HL-60 (cell line): ENCODE measurements at regions not wholly inside any gene's neighbourhood (a gene's known extent, or its start where the extent isn't known, plus 50 kb on each side); places are given as distances from the start of the nearest gene placed in this dataset.

ENCODE experiments used
- DNase-seq, 2 experiments: peaks; one replicate each; pipeline ENCODE4 v3.0.0-alpha.2; 2010 to 2020; ENCODE audit warnings: low read depth in 1 of 2, low spot score in 1 of 2
- H3K27ac ChIP-seq: fragments of 250-450 bp; sonication (Bioruptor Pico); replicated peaks from 2 replicates; pipeline ENCODE4 v1.5.1; 2020; ENCODE audit warnings: mild to moderate bottlenecking, moderate library complexity
- H3K27me3 ChIP-seq: fragments of 250-450 bp; sonication (Bioruptor Pico); 2 replicates; pipeline ENCODE4 v1.5.1; 2021; ENCODE audit warnings: mild to moderate bottlenecking, moderate library complexity; ENCODE audit not compliant: insufficient read depth, poor library complexity, severe bottlenecking
- H3K4me3 ChIP-seq: replicated peaks from 2 replicates; pipeline ENCODE4 v1.5.1; 2011; ENCODE audit warnings: mild to moderate bottlenecking, control low read depth, low read length; ENCODE audit not compliant: insufficient read depth
- CTCF ChIP-seq: IDR thresholded peaks from one replicate; pipeline ENCODE4 v1.5.1; 2011; ENCODE audit warnings: low read length, control low read depth, inconsistent platforms; ENCODE audit not compliant: insufficient read depth
- GABPA ChIP-seq: IDR thresholded peaks from 2 replicates; pipeline ENCODE4 v1.6.1; 2012; ENCODE audit warnings: low read depth
- POLR2AphosphoS5 ChIP-seq: IDR thresholded peaks from 2 replicates; pipeline ENCODE4 v1.6.1; 2012; ENCODE audit warnings: low read depth
- REST ChIP-seq: IDR thresholded peaks from 2 replicates; pipeline ENCODE4 v1.6.1; 2012; ENCODE audit warnings: low read depth; ENCODE audit not compliant: insufficient replicate concordance
- SPI1 ChIP-seq: IDR thresholded peaks from 2 replicates; pipeline ENCODE4 v1.6.1; 2012; ENCODE audit warnings: low read depth, mild to moderate bottlenecking, borderline replicate concordance

GRCh38 chr13:73893833-73894232 is 240.4 kb downstream of the KLF12 start:
- Histone ChIP-seq H3K4me3 (no peak overlapping the region), H3K27ac (no peak overlapping the region), H3K27me3 (peaks cover 3% of the 10 kb centered on the region)
- no peak for TF ChIP-seq CTCF
- TF ChIP-seq REST, result no peak
- no peak for TF ChIP-seq GABPA
- no peak for TF ChIP-seq POLR2AphosphoS5
- no peak for TF ChIP-seq SPI1
- no peak for DNase-seq

GRCh38 chr13:73891805-73892204 is 242.4 kb downstream of the KLF12 start:
- no peak for DNase-seq
- no peak for TF ChIP-seq GABPA
- no peak for TF ChIP-seq POLR2AphosphoS5
- no peak for TF ChIP-seq SPI1
- no peak for TF ChIP-seq REST
- no peak for TF ChIP-seq CTCF
- no peak overlapping the region for H3K27ac ChIP-seq
- H3K27me3 ChIP-seq, result no peaks in the 10 kb centered on the region
- no peak overlapping the region for H3K4me3 ChIP-seq

GRCh38 chr13:73883162-73883561 is 251.0 kb downstream of the KLF12 start:
- DNase-seq, result no peak
- no peaks in the 10 kb centered on the region for H3K27me3 ChIP-seq
- no peak overlapping the region for H3K27ac ChIP-seq
- H3K4me3 ChIP-seq, result no peak overlapping the region
- TF ChIP-seq REST, result no peak

- DNase-seq, result no peak
- Histone ChIP-seq H3K4me3 (no peak overlapping the region), H3K27ac (no peak overlapping the region), H3K27me3 (no peaks in the 10 kb centered on the region)
- TF ChIP-seq GABPA, result no peak
- no peak for TF ChIP-seq REST
- no peak for TF ChIP-seq CTCF
- no peak for TF ChIP-seq SPI1
- no peak for TF ChIP-seq POLR2AphosphoS5
Measured at GRCh38 chr13:73880365-73880764, 253.8 kb downstream of the KLF12 start.
